T-helper 17 cell (primary cell): ENCODE measurements at regions not wholly inside any gene's neighbourhood (a gene's known extent, or its start where the extent isn't known, plus 50 kb on each side); places are given as distances from the start of the nearest gene placed in this dataset.

ENCODE experiments used
- ATAC-seq: fragments of 150-1000 bp; cut with Tn5 transposase; 2 replicates; pipeline ENCODE4 v1.10.0; 2021; ENCODE audit warnings: mild to moderate bottlenecking, moderate library complexity
- DNase-seq, 3 donors: peaks; one replicate each; pipeline versions ENCODE4 v3.0.0 to v3.0.0-alpha.2; 2020 to 2021
- H3K9me3 ChIP-seq: one replicate; pipeline ENCODE4 v1.7.0; 2013; ENCODE audit warnings: low read length, mild to moderate bottlenecking; ENCODE audit not compliant: control insufficient read depth, poor library complexity, severe bottlenecking
- H3K27ac Mint-ChIP-seq: one replicate; pipeline ENCODE4 v1.8.0; 2022; ENCODE audit warnings: mild to moderate bottlenecking, moderate library complexity, mixed read lengths
- H3K27me3 Mint-ChIP-seq: one replicate; pipeline ENCODE4 v1.8.0; 2022; ENCODE audit warnings: mixed read lengths
- H3K36me3 Mint-ChIP-seq: one replicate; pipeline ENCODE4 v1.8.0; 2022; ENCODE audit warnings: low read depth, mixed read lengths
- H3K4me1 Mint-ChIP-seq: one replicate; pipeline ENCODE4 v1.8.0; 2022; ENCODE audit warnings: mild to moderate bottlenecking, mixed read lengths
- H3K4me3 Mint-ChIP-seq: one replicate; pipeline ENCODE4 v1.8.0; 2022; ENCODE audit warnings: mild to moderate bottlenecking, moderate library complexity, mixed read lengths

- Mint-ChIP-seq H3K27ac (peak overlapping the region; percentile 14), H3K4me1 (peaks cover 16% of the 10 kb centered on the region), H3K36me3 (no peaks in the 10 kb centered on the region), H3K27me3 (no peaks in the 10 kb centered on the region), H3K4me3 (no peak overlapping the region)
- no peaks in the 10 kb centered on the region for H3K9me3 ChIP-seq
- DNase-seq = no peak
- no peak for ATAC-seq
Measured at GRCh38 chr2:37830636-37831035, 94.5 kb upstream of the RMDN2 start.

GRCh38 chr2:37831081-37831780 lies 93.9 kb upstream of the RMDN2 start:
- no peaks in the 10 kb centered on the region for H3K36me3 Mint-ChIP-seq
- H3K27me3 Mint-ChIP-seq = no peaks in the 10 kb centered on the region
- H3K27ac Mint-ChIP-seq = peak overlapping the region; percentile 14
- no peak overlapping the region for H3K4me3 Mint-ChIP-seq
- ATAC-seq (no peak), DNase-seq (no peak)
- no peaks in the 10 kb centered on the region for H3K9me3 ChIP-seq
- peaks cover 13% of the 10 kb centered on the region for H3K4me1 Mint-ChIP-seq

DNA sequence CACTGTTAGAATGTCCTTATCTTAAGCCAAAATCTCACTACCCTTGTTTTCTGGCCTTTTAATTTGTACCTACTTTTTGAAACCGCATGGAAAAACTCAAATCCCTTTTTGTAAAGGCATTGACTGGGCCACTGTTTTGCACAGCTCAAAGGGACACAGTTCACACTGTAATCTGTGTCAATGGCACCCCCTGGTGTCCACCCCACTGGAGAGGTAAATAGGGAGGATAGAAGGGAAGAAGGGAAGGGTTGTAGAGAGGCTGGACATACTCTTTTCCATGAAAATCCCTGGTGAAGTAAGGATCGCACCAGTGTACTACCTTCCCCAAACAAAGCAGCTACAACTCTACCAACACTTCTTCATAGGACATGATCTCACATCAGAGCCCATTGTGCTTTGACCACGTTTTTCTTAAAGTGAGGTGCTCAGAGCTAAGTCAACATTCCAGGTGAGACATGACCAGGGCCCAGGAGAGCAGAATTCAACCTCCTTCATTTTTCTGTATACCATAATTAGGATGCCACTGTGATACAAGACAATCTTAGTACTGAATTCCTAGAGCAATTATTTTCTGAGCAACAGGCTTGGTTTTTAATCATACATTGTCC lies 92.4 kb upstream of the RMDN2 start:
- ATAC-seq (peak; percentile 90), DNase-seq (peak; percentile 59 to 78 (median 62))
- Mint-ChIP-seq H3K27me3 (peaks cover under 1% of the 10 kb centered on the region), H3K36me3 (no peaks in the 10 kb centered on the region), H3K4me3 (no peak overlapping the region), H3K4me1 (peaks cover 10% of the 10 kb centered on the region), H3K27ac (no peak overlapping the region)
- H3K9me3 ChIP-seq = no peaks in the 10 kb centered on the region

DNA sequence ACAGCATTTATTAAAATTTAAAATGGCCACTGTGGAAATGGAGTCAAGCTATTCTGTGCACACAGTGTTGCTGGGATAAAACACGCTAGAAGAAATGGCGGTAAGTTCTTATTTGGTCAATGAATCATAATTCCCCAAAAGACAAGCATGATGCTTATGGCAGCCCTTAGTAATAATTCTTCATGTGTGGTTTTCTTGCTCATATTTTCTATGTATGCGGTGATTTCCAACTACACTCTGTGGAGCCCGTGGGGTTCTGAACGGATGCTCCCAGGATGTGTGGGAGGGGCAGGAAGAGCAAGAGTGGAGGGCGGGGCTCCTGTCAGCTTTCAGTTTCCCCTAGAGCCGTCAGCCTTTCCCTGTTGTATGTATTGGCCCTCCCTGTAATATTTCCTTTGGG lies 91.7 kb upstream of the RMDN2 start:
- DNase-seq (no peak), ATAC-seq (no peak)
- H3K4me3 Mint-ChIP-seq = no peak overlapping the region
- H3K36me3 Mint-ChIP-seq = no peaks in the 10 kb centered on the region
- H3K4me1 Mint-ChIP-seq = peaks cover 10% of the 10 kb centered on the region
- no peak overlapping the region for H3K27ac Mint-ChIP-seq
- H3K9me3 ChIP-seq = no peaks in the 10 kb centered on the region
- peaks cover 7% of the 10 kb centered on the region for H3K27me3 Mint-ChIP-seq

- no peak for ATAC-seq
- Mint-ChIP-seq H3K36me3 (no peaks in the 10 kb centered on the region), H3K27me3 (peaks cover 13% of the 10 kb centered on the region), H3K27ac (no peak overlapping the region), H3K4me3 (no peak overlapping the region), H3K4me1 (peaks cover 5% of the 10 kb centered on the region)
- no peak for DNase-seq
- H3K9me3 ChIP-seq = no peaks in the 10 kb centered on the region
Measured at GRCh38 chr2:37836270-37836669, 88.8 kb upstream of the RMDN2 start.

GRCh38 chr2:37836711-37837110 lies 88.4 kb upstream of the RMDN2 start:
- no peak for ATAC-seq
- Mint-ChIP-seq H3K4me1 (peaks cover 5% of the 10 kb centered on the region), H3K36me3 (no peaks in the 10 kb centered on the region), H3K4me3 (no peak overlapping the region), H3K27ac (no peak overlapping the region), H3K27me3 (peaks cover 18% of the 10 kb centered on the region)
- no peak for DNase-seq
- no peaks in the 10 kb centered on the region for H3K9me3 ChIP-seq

GRCh38 chr2:37837628-37838328 lies 87.3 kb upstream of the RMDN2 start:
- DNase-seq (no peak), ATAC-seq (no peak)
- no peak overlapping the region for H3K27ac Mint-ChIP-seq
- H3K27me3 Mint-ChIP-seq = peaks cover 28% of the 10 kb centered on the region
- H3K4me1 Mint-ChIP-seq = peaks cover under 1% of the 10 kb centered on the region
- no peak overlapping the region for H3K4me3 Mint-ChIP-seq
- no peaks in the 10 kb centered on the region for H3K9me3 ChIP-seq
- H3K36me3 Mint-ChIP-seq = no peaks in the 10 kb centered on the region

- Mint-ChIP-seq H3K4me1 (no peaks in the 10 kb centered on the region), H3K27ac (peak overlapping the region; percentile 47), H3K36me3 (no peaks in the 10 kb centered on the region), H3K27me3 (peaks cover 36% of the 10 kb centered on the region), H3K4me3 (no peak overlapping the region)
- DNase-seq (no peak), ATAC-seq (no peak)
- H3K9me3 ChIP-seq = no peaks in the 10 kb centered on the region
Measured at GRCh38 chr2:37838541-37839167, 86.4 kb upstream of the RMDN2 start.

- DNase-seq = no peak
- H3K36me3 Mint-ChIP-seq = no peaks in the 10 kb centered on the region
- H3K4me3 Mint-ChIP-seq = no peak overlapping the region
- no peaks in the 10 kb centered on the region for H3K4me1 Mint-ChIP-seq
- no peak for ATAC-seq
- peaks cover 44% of the 10 kb centered on the region for H3K27me3 Mint-ChIP-seq
- H3K27ac Mint-ChIP-seq = no peak overlapping the region
- no peaks in the 10 kb centered on the region for H3K9me3 ChIP-seq
Measured at GRCh38 chr2:37839991-37840390, 85.1 kb upstream of the RMDN2 start.

DNA sequence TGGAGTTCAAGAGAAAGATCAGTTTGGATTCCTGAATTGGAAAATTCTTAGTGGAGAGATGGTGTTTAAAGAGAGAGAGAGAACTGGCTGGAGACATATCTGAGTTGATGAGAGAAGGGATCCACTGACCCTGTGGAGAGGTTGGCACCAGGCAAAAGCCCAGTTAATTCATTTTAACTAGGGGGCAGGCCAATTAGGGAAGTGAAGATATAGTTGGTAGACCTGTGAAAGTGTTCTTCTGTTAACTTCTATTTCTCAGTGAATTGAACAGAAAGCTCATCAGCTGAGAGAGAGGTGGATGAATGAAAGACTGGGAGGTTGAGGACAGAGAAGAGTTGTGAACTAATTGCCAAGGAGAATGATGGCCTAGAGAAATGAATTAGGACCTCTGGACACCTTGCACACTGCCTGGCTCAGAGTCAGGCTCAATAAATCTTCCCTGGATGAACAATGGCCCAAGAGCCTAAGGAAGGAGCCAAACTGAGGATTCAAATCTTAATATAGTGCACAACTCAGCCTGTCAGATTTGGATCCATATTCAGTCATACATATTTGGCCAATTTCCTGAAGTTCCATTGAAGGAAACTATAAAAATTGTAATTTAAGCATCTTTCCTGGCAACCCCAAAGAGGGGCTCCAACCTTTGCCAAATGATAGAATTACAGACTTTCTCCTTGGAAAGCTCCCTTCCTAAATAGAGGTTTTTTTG lies 82.2 kb upstream of the RMDN2 start:
- Mint-ChIP-seq H3K36me3 (no peaks in the 10 kb centered on the region), H3K27ac (no peak overlapping the region), H3K4me1 (no peaks in the 10 kb centered on the region), H3K4me3 (no peak overlapping the region), H3K27me3 (peaks cover 47% of the 10 kb centered on the region)
- ATAC-seq (no peak), DNase-seq (no peak)
- no peaks in the 10 kb centered on the region for H3K9me3 ChIP-seq

DNA sequence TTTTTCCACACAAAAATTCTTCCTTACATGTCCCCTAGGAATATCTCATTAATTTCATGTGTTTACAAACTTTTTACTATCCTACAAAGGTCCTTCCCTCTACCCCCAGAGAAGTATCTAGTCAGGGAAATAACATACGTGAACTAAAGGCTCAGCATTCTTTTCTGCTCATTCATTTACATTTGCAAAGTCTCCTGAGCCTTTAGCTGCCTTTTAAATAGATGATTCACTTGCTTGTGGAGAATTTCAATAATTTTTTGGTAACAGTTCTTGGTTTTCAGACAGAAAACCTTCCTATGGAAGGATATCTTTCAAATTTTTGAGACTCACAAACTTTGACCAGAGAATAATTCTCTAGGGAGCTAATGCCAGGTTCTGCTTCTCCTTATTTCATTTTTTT lies 81.5 kb upstream of the RMDN2 start:
- Mint-ChIP-seq H3K4me3 (no peak overlapping the region), H3K36me3 (no peaks in the 10 kb centered on the region), H3K27me3 (peaks cover 40% of the 10 kb centered on the region), H3K27ac (no peak overlapping the region), H3K4me1 (no peaks in the 10 kb centered on the region)
- H3K9me3 ChIP-seq = no peaks in the 10 kb centered on the region
- ATAC-seq (no peak), DNase-seq (no peak)

GRCh38 chr2:37846207-37846606 lies 78.9 kb upstream of the RMDN2 start:
- Mint-ChIP-seq H3K4me3 (no peak overlapping the region), H3K27ac (no peak overlapping the region), H3K4me1 (peaks cover 11% of the 10 kb centered on the region), H3K27me3 (peaks cover 36% of the 10 kb centered on the region), H3K36me3 (no peaks in the 10 kb centered on the region)
- DNase-seq (no peak), ATAC-seq (no peak)
- H3K9me3 ChIP-seq = no peaks in the 10 kb centered on the region

GRCh38 chr2:37847792-37848191 lies 77.3 kb upstream of the RMDN2 start:
- H3K27me3 Mint-ChIP-seq = peaks cover 21% of the 10 kb centered on the region

More at GRCh38 chr2:37847792-37848191, 77.3 kb upstream of the RMDN2 start:
- Mint-ChIP-seq H3K36me3 (no peaks in the 10 kb centered on the region), H3K4me1 (peaks cover 18% of the 10 kb centered on the region), H3K4me3 (no peak overlapping the region), H3K27ac (no peak overlapping the region)
- DNase-seq = no peak
- no peaks in the 10 kb centered on the region for H3K9me3 ChIP-seq
- no peak for ATAC-seq
